SK-N-MC (cell line): ENCODE measurements at regions not wholly inside any gene's neighbourhood (a gene's known extent, or its start where the extent isn't known, plus 50 kb on each side); places are given as distances from the start of the nearest gene placed in this dataset.

Experiments
- DNase-seq: peaks from one replicate; pipeline ENCODE4 v3.0.0-alpha.2; 2011; ENCODE audit warnings: low read depth, low spot score
- H3K27ac ChIP-seq: fragments of 200-600 bp; sonication (generic); 2 replicates; pipeline ENCODE4 v1.5.1; 2016; ENCODE audit warnings: mixed run types
- H3K36me3 ChIP-seq: fragments of 200-600 bp; sonication (generic); 2 replicates; pipeline ENCODE4 v1.6.1; 2017; ENCODE audit warnings: antibody characterized with exemption, low read length, mixed read lengths; ENCODE audit not compliant: insufficient read depth
- H3K4me3 ChIP-seq: fragments of 200-600 bp; sonication (generic); 2 replicates; pipeline ENCODE4 v1.5.1; 2016
- H3K9ac ChIP-seq: fragments of 200-600 bp; sonication (generic); 2 replicates; pipeline ENCODE4 v1.8.0; 2017; ENCODE audit warnings: mixed run types, mixed read lengths; ENCODE audit not compliant: insufficient read length
- H3K9me3 ChIP-seq: fragments of 200-600 bp; sonication (generic); 2 replicates; pipeline ENCODE4 v1.6.1; 2017; ENCODE audit warnings: low read depth, mild to moderate bottlenecking, antibody characterized with exemption, low read length, moderate library complexity, mixed read lengths
- EZH2 ChIP-seq: fragments of 200-600 bp; sonication (generic); IDR thresholded peaks from one replicate; pipeline ENCODE4 v1.6.1; 2017; ENCODE audit warnings: antibody characterized with exemption
- FOXP2 ChIP-seq: optimal IDR thresholded peaks from 2 replicates; pipeline ENCODE3; 2011; ENCODE audit warnings: mild to moderate bottlenecking, moderate library complexity; ENCODE audit not compliant: insufficient read depth; ENCODE audit errors: extremely low read length, control extremely low read depth
- POLR2AphosphoS5 ChIP-seq: IDR thresholded peaks from 2 replicates; pipeline ENCODE4 v1.6.1; 2012; ENCODE audit warnings: mild to moderate bottlenecking, low read depth, low read length, borderline replicate concordance

GRCh38 chr1:87523466-87523865 lies 194.8 kb downstream of the LMO4 start:
- DNase-seq = no peak
- no peak overlapping the region for H3K9ac ChIP-seq
- TF ChIP-seq EZH2 (no peak), FOXP2 (no peak), POLR2AphosphoS5 (no peak)
- H3K36me3 ChIP-seq = no peaks in the 10 kb centered on the region
- no peaks in the 10 kb centered on the region for H3K9me3 ChIP-seq
- H3K4me3 ChIP-seq = no peak overlapping the region
- no peak overlapping the region for H3K27ac ChIP-seq

- Histone ChIP-seq H3K9ac (no peak overlapping the region), H3K27ac (no peak overlapping the region), H3K36me3 (no peaks in the 10 kb centered on the region), H3K9me3 (no peaks in the 10 kb centered on the region), H3K4me3 (no peak overlapping the region)
- TF ChIP-seq FOXP2 (no peak), EZH2 (no peak), POLR2AphosphoS5 (no peak)
- no peak for DNase-seq
Measured at GRCh38 chr1:87524021-87524754, 195.5 kb downstream of the LMO4 start.

GRCh38 chr1:87528754-87529517 lies 200.3 kb downstream of the LMO4 start:
- DNase-seq = no peak
- H3K4me3 ChIP-seq = no peak overlapping the region
- no peaks in the 10 kb centered on the region for H3K36me3 ChIP-seq
- no peak overlapping the region for H3K27ac ChIP-seq
- H3K9ac ChIP-seq = no peak overlapping the region
- H3K9me3 ChIP-seq = no peaks in the 10 kb centered on the region
- TF ChIP-seq POLR2AphosphoS5 (no peak), FOXP2 (no peak), EZH2 (no peak)

- TF ChIP-seq POLR2AphosphoS5 (no peak), EZH2 (no peak), FOXP2 (no peak)
- Histone ChIP-seq H3K36me3 (no peaks in the 10 kb centered on the region), H3K9me3 (no peaks in the 10 kb centered on the region), H3K27ac (no peak overlapping the region), H3K4me3 (no peak overlapping the region), H3K9ac (no peak overlapping the region)
- DNase-seq = no peak
Measured at GRCh38 chr1:87530042-87530807, 201.5 kb downstream of the LMO4 start.

- no peak overlapping the region for H3K4me3 ChIP-seq
- TF ChIP-seq FOXP2 (no peak), POLR2AphosphoS5 (no peak), EZH2 (no peak)
- no peak overlapping the region for H3K9ac ChIP-seq
- no peak for DNase-seq
- H3K36me3 ChIP-seq = no peaks in the 10 kb centered on the region
- H3K9me3 ChIP-seq = no peaks in the 10 kb centered on the region
- H3K27ac ChIP-seq = no peak overlapping the region
Measured at GRCh38 chr1:87535551-87535950, 206.9 kb downstream of the LMO4 start.

GRCh38 chr1:87539147-87539546 lies 210.5 kb downstream of the LMO4 start:
- no peak for DNase-seq
- H3K27ac ChIP-seq = no peak overlapping the region
- TF ChIP-seq EZH2 (no peak), POLR2AphosphoS5 (no peak)
- no peak overlapping the region for H3K9ac ChIP-seq
- peaks cover 7% of the 10 kb centered on the region; the same call in 1 of the 2 replicates for H3K9me3 ChIP-seq
- H3K4me3 ChIP-seq = no peak overlapping the region
- H3K36me3 ChIP-seq = no peaks in the 10 kb centered on the region

- TF ChIP-seq EZH2 (no peak), FOXP2 (no peak), POLR2AphosphoS5 (no peak)
- Histone ChIP-seq H3K4me3 (no peak overlapping the region), H3K9me3 (peaks cover 7% of the 10 kb centered on the region; the same call in 1 of the 2 replicates), H3K36me3 (no peaks in the 10 kb centered on the region), H3K27ac (no peak overlapping the region), H3K9ac (no peak overlapping the region)
- DNase-seq = no peak
Measured at GRCh38 chr1:87542697-87543096, 214.0 kb downstream of the LMO4 start.

GRCh38 chr1:87549738-87550137 lies 221.1 kb downstream of the LMO4 start:
- H3K9me3 ChIP-seq = no peaks in the 10 kb centered on the region
- no peaks in the 10 kb centered on the region for H3K36me3 ChIP-seq
- no peak overlapping the region for H3K27ac ChIP-seq
- H3K9ac ChIP-seq = no peak overlapping the region
- no peak for DNase-seq
- no peak overlapping the region for H3K4me3 ChIP-seq
- TF ChIP-seq FOXP2 (no peak), EZH2 (no peak), POLR2AphosphoS5 (no peak)
